Omental fat pad (tissue), 3 donors: ENCODE measurements at regions not wholly inside any gene's neighbourhood (a gene's known extent, or its start where the extent isn't known, plus 50 kb on each side); places are given as distances from the start of the nearest gene placed in this dataset.

Source experiments
- ATAC-seq: fragments of 150-250 bp; one replicate; pipeline ENCODE4 v1.9.1; 2016; ENCODE audit warnings: mild to moderate bottlenecking, moderate library complexity; ENCODE audit not compliant: low FRiP score
- DNase-seq: peaks from one replicate; pipeline ENCODE4 v3.0.0-alpha.2; 2019; ENCODE audit warnings: low spot score
- CTCF ChIP-seq, 3 donors: fragments of 450-650 bp; IDR thresholded peaks; one replicate each; pipeline ENCODE4 v1.5.1; 2016 to 2017; ENCODE audit warnings: antibody characterized with exemption in 3 of 3, mild to moderate bottlenecking in 3 of 3, moderate library complexity in 2 of 3

GRCh38 chr13:22648320-22648801 lies 532.4 kb upstream of the SGCG start:
- ATAC-seq (no peak), DNase-seq (no peak)
- TF ChIP-seq CTCF (IDR thresholded peaks at IDR 0.05) = no peak

GRCh38 chr13:22652796-22653195 lies 528.0 kb upstream of the SGCG start:
- TF ChIP-seq CTCF (IDR thresholded peaks at IDR 0.05) = no peak
- no peak for DNase-seq
- no peak for ATAC-seq

- ATAC-seq = no peak
- TF ChIP-seq CTCF (IDR thresholded peaks at IDR 0.05) = no peak
- no peak for DNase-seq
Measured at GRCh38 chr13:22653866-22654265, 526.9 kb upstream of the SGCG start.

GRCh38 chr13:22655106-22655852 lies 525.5 kb upstream of the SGCG start:
- TF ChIP-seq CTCF (IDR thresholded peaks at IDR 0.05) = no peak
- DNase-seq (no peak), ATAC-seq (no peak)

GRCh38 chr13:22662771-22663170 lies 518.0 kb upstream of the SGCG start:
- no peak for TF ChIP-seq CTCF (IDR thresholded peaks at IDR 0.05)
- ATAC-seq (no peak), DNase-seq (no peak)

GRCh38 chr13:22665506-22665905 lies 515.3 kb upstream of the SGCG start:
- ATAC-seq (no peak), DNase-seq (no peak)
- TF ChIP-seq CTCF (IDR thresholded peaks at IDR 0.05) = no peak

- TF ChIP-seq CTCF (IDR thresholded peaks at IDR 0.05) = no peak
- DNase-seq (no peak), ATAC-seq (no peak)
Measured at GRCh38 chr13:22690756-22691155, 490.0 kb upstream of the SGCG start.
